Naive B cell (primary cell): ENCODE measurements at regions not wholly inside any gene's neighbourhood (a gene's known extent, or its start where the extent isn't known, plus 50 kb on each side); places are given as distances from the start of the nearest gene placed in this dataset.
"Not testable (repeated sequence)": the region's sequence is repeated elsewhere in the genome, so short reads cannot be mapped to it uniquely, and the experiment has no call there.

ENCODE experiments used
- ATAC-seq, 2 donors: fragments of 150-1000 bp; cut with Tn5 transposase; 2 replicates each; pipeline ENCODE4 v1.10.0; 2021; ENCODE audit warnings: low read depth in 2 of 2, mild to moderate bottlenecking in 2 of 2, moderate library complexity in 2 of 2
- DNase-seq: peaks from one replicate; pipeline ENCODE4 v3.0.0; 2022
- H3K27ac Mint-ChIP-seq, 6 donors: one replicate each; pipeline ENCODE4 v1.8.0; 2020 to 2022; ENCODE audit warnings: mild to moderate bottlenecking in 6 of 6, mixed read lengths in 6 of 6, moderate library complexity in 5 of 6, inconsistent platforms in 2 of 6
- H3K27me3 Mint-ChIP-seq, 3 donors: one replicate each; pipeline ENCODE4 v1.8.0; 2021 to 2022; ENCODE audit warnings: mixed read lengths in 3 of 3, mild to moderate bottlenecking in 1 of 3
- H3K36me3 Mint-ChIP-seq, 2 donors: one replicate each; pipeline ENCODE4 v1.8.0; 2020 to 2022; ENCODE audit warnings: mixed read lengths in 2 of 2, inconsistent platforms in 1 of 2, mild to moderate bottlenecking in 1 of 2
- H3K4me1 Mint-ChIP-seq, 3 donors: one replicate each; pipeline ENCODE4 v1.8.0; 2020 to 2022; ENCODE audit warnings: mixed read lengths in 3 of 3, inconsistent platforms in 1 of 3, mild to moderate bottlenecking in 1 of 3, moderate library complexity in 1 of 3
- H3K4me3 Mint-ChIP-seq, 8 donors: one replicate each; pipeline ENCODE4 v1.8.0; 2020 to 2022; ENCODE audit warnings: mild to moderate bottlenecking in 8 of 8, mixed read lengths in 8 of 8, moderate library complexity in 8 of 8, inconsistent platforms in 2 of 8
- H3K9me3 Mint-ChIP-seq, 7 donors: one replicate each; pipeline ENCODE4 v1.8.0; 2020 to 2022; ENCODE audit warnings: mixed read lengths in 7 of 7, mild to moderate bottlenecking in 5 of 7, inconsistent platforms in 2 of 7, moderate library complexity in 1 of 7

GRCh38 chr3:6301626-6302025 is 559.3 kb upstream of the GRM7 start:
- ATAC-seq (no peak), DNase-seq (no peak)
- Mint-ChIP-seq H3K36me3 (peaks cover 0 to 11% of the 10 kb centered on the region in 2 donors), H3K4me3 (no peak overlapping the region), H3K4me1 (no peaks in the 10 kb centered on the region), H3K27ac (no peak overlapping the region), H3K9me3 (peaks cover 0 to 36% (median 22%) of the 10 kb centered on the region in 7 donors), H3K27me3 (peaks cover 0 to 5% (median 0%) of the 10 kb centered on the region in 3 donors)

GRCh38 chr3:6315906-6316305 is 545.0 kb upstream of the GRM7 start:
- peaks cover 0 to 1% (median 0%) of the 10 kb centered on the region in 7 donors for H3K9me3 Mint-ChIP-seq
- no peaks in the 10 kb centered on the region for H3K4me1 Mint-ChIP-seq
- no peak overlapping the region for H3K27ac Mint-ChIP-seq
- no peak for ATAC-seq
- H3K4me3 Mint-ChIP-seq: no peak overlapping the region
- H3K36me3 Mint-ChIP-seq: no peaks in the 10 kb centered on the region
- DNase-seq: no peak
- no peaks in the 10 kb centered on the region for H3K27me3 Mint-ChIP-seq

GRCh38 chr3:6321999-6322398 is 538.9 kb upstream of the GRM7 start:
- no peaks in the 10 kb centered on the region for H3K4me1 Mint-ChIP-seq

GRCh38 chr3:6326771-6327170 is 534.1 kb upstream of the GRM7 start:
- Mint-ChIP-seq H3K27me3 (no peaks in the 10 kb centered on the region), H3K4me1 (peaks cover 0 to 3% (median 0%) of the 10 kb centered on the region in 3 donors), H3K36me3 (peaks cover 0 to 4% of the 10 kb centered on the region in 2 donors), H3K27ac (no peak overlapping the region), H3K9me3 (peaks cover 0 to 5% (median 0%) of the 10 kb centered on the region in 7 donors), H3K4me3 (no peak overlapping the region)
- DNase-seq: no peak
- no peak for ATAC-seq

More at GRCh38 chr3:6321999-6322398, 538.9 kb upstream of the GRM7 start:
- Mint-ChIP-seq H3K27ac (no peak overlapping the region), H3K36me3 (no peaks in the 10 kb centered on the region), H3K27me3 (no peaks in the 10 kb centered on the region), H3K9me3 (peaks cover 0 to 1% (median 0%) of the 10 kb centered on the region in 7 donors), H3K4me3 (no peak overlapping the region)
- DNase-seq (no peak), ATAC-seq (no peak)

- not testable (repeated sequence) for H3K27me3 Mint-ChIP-seq, H3K4me1 Mint-ChIP-seq, H3K9me3 Mint-ChIP-seq, H3K36me3 Mint-ChIP-seq, H3K27ac Mint-ChIP-seq, ATAC-seq, H3K4me3 Mint-ChIP-seq, DNase-seq
Observed at GRCh38 chr3:6340980-6341325, 520.0 kb upstream of the GRM7 start.

- no peak for DNase-seq
- Mint-ChIP-seq H3K4me1 (no peaks in the 10 kb centered on the region), H3K4me3 (no peak overlapping the region), H3K27me3 (peaks cover 0 to under 1% (median 0%) of the 10 kb centered on the region in 3 donors), H3K9me3 (peaks cover 0 to 2% (median 0%) of the 10 kb centered on the region in 7 donors), H3K36me3 (no peaks in the 10 kb centered on the region), H3K27ac (no peak overlapping the region)
- no peak for ATAC-seq
Observed at GRCh38 chr3:6351752-6352151, 509.2 kb upstream of the GRM7 start.

- ATAC-seq: no peak
- Mint-ChIP-seq H3K36me3 (no peaks in the 10 kb centered on the region), H3K4me1 (no peaks in the 10 kb centered on the region), H3K27ac (no peak overlapping the region), H3K4me3 (no peak overlapping the region), H3K27me3 (peaks cover 0 to 11% (median 0%) of the 10 kb centered on the region in 3 donors), H3K9me3 (peaks cover 0 to 4% (median 0%) of the 10 kb centered on the region in 7 donors)
- no peak for DNase-seq
Observed at GRCh38 chr3:6354653-6355052, 506.3 kb upstream of the GRM7 start.

- Mint-ChIP-seq H3K9me3 (peaks cover 0 to 11% (median 9%) of the 10 kb centered on the region in 7 donors), H3K27ac (no peak overlapping the region), H3K27me3 (peaks cover 0 to 7% (median 0%) of the 10 kb centered on the region in 3 donors), H3K36me3 (no peaks in the 10 kb centered on the region), H3K4me1 (peaks cover 0 to 9% (median 0%) of the 10 kb centered on the region in 3 donors), H3K4me3 (no peak overlapping the region)
- ATAC-seq: no peak
- no peak for DNase-seq
Observed at GRCh38 chr3:6362406-6362805, 498.5 kb upstream of the GRM7 start.

GRCh38 chr3:6367171-6367570 is 493.7 kb upstream of the GRM7 start:
- DNase-seq (no peak), ATAC-seq (no peak)
- Mint-ChIP-seq H3K9me3 (peaks cover 3 to 10% (median 7%) of the 10 kb centered on the region in 7 donors), H3K27me3 (no peaks in the 10 kb centered on the region), H3K4me1 (no peaks in the 10 kb centered on the region), H3K27ac (no peak overlapping the region), H3K4me3 (no peak overlapping the region), H3K36me3 (no peaks in the 10 kb centered on the region)

- DNase-seq: no peak
- ATAC-seq: no peak
- Mint-ChIP-seq H3K4me3 (no peak overlapping the region), H3K27ac (no peak overlapping the region), H3K4me1 (no peaks in the 10 kb centered on the region), H3K36me3 (no peaks in the 10 kb centered on the region), H3K27me3 (no peaks in the 10 kb centered on the region), H3K9me3 (no peaks in the 10 kb centered on the region)
Observed at GRCh38 chr3:6392123-6392522, 468.8 kb upstream of the GRM7 start.

GRCh38 chr3:6394944-6395343 is 466.0 kb upstream of the GRM7 start:
- DNase-seq: no peak
- H3K27ac Mint-ChIP-seq: no peak overlapping the region
- peaks cover 0 to 11% (median 2%) of the 10 kb centered on the region in 7 donors for H3K9me3 Mint-ChIP-seq
- ATAC-seq: no peak
- H3K4me3 Mint-ChIP-seq: no peak overlapping the region
- no peaks in the 10 kb centered on the region for H3K4me1 Mint-ChIP-seq
- no peaks in the 10 kb centered on the region for H3K36me3 Mint-ChIP-seq
- peaks cover 0 to 11% (median 0%) of the 10 kb centered on the region in 3 donors for H3K27me3 Mint-ChIP-seq

GRCh38 chr3:6396631-6397030 is 464.3 kb upstream of the GRM7 start:
- peaks cover 0 to 11% (median 2%) of the 10 kb centered on the region in 7 donors for H3K9me3 Mint-ChIP-seq
- H3K4me3 Mint-ChIP-seq: no peak overlapping the region
- no peaks in the 10 kb centered on the region for H3K36me3 Mint-ChIP-seq
- H3K27ac Mint-ChIP-seq: peak overlapping the region in 1 of 6 donors; percentile 69
- no peak for DNase-seq
- H3K27me3 Mint-ChIP-seq: peaks cover 0 to 11% (median 0%) of the 10 kb centered on the region in 3 donors
- ATAC-seq: no peak
- H3K4me1 Mint-ChIP-seq: no peaks in the 10 kb centered on the region

- peaks cover 3 to 23% (median 11%) of the 10 kb centered on the region in 7 donors for H3K9me3 Mint-ChIP-seq
- not testable (repeated sequence) for ATAC-seq, H3K4me3 Mint-ChIP-seq, DNase-seq, H3K27ac Mint-ChIP-seq, H3K36me3 Mint-ChIP-seq, H3K4me1 Mint-ChIP-seq
- H3K27me3 Mint-ChIP-seq: peaks cover 0 to 11% (median 0%) of the 10 kb centered on the region in 3 donors
Observed at GRCh38 chr3:6402666-6403065, 458.2 kb upstream of the GRM7 start.

- not testable (repeated sequence) for H3K4me3 Mint-ChIP-seq, ATAC-seq, H3K4me1 Mint-ChIP-seq, H3K27ac Mint-ChIP-seq, H3K27me3 Mint-ChIP-seq, H3K36me3 Mint-ChIP-seq, DNase-seq
- H3K9me3 Mint-ChIP-seq: peaks cover 0 to 23% (median 3%) of the 10 kb centered on the region in 7 donors
Observed at GRCh38 chr3:6406923-6407322, 454.0 kb upstream of the GRM7 start.
